Ishikawa (cell line): ENCODE measurements at regions not wholly inside any gene's neighbourhood (a gene's known extent, or its start where the extent isn't known, plus 50 kb on each side); places are given as distances from the start of the nearest gene placed in this dataset.
A peak's percentile ranks its signal among the peaks of the same experiment; 100 is the strongest.

ENCODE experiments used
- CEBPB ChIP-seq: IDR thresholded peaks from 2 replicates; pipeline ENCODE4 v1.6.1; 2012
- CREB1 ChIP-seq: IDR thresholded peaks from 2 replicates; pipeline ENCODE4 v1.6.1; 2012; ENCODE audit warnings: low read depth
- EGR1 ChIP-seq: IDR thresholded peaks from 2 replicates; pipeline ENCODE4 v1.6.1; 2012
- EP300 ChIP-seq: IDR thresholded peaks from 2 replicates; pipeline ENCODE4 v1.6.1; 2012; ENCODE audit warnings: borderline replicate concordance
- FOXM1 ChIP-seq: IDR thresholded peaks from 2 replicates; pipeline ENCODE4 v1.6.1; 2012; ENCODE audit warnings: low read depth, borderline replicate concordance
- NFIC ChIP-seq: IDR thresholded peaks from 2 replicates; pipeline ENCODE4 v1.6.1; 2012
- RAD21 ChIP-seq: IDR thresholded peaks from 2 replicates; pipeline ENCODE4 v1.6.1; 2012; ENCODE audit warnings: low read depth
- TAF1 ChIP-seq: IDR thresholded peaks from 2 replicates; pipeline ENCODE4 v1.6.1; 2012; ENCODE audit warnings: low read depth, mild to moderate bottlenecking
- TCF12 ChIP-seq: IDR thresholded peaks from 2 replicates; pipeline ENCODE4 v1.6.1; 2012; ENCODE audit warnings: low read depth
- YY1 ChIP-seq: IDR thresholded peaks from 2 replicates; pipeline ENCODE4 v1.6.1; 2012; ENCODE audit warnings: low read depth
- TF ChIP-seq, protein P1 (sequence below): IDR thresholded peaks from 2 replicates; pipeline ENCODE4 v1.6.1; 2012; ENCODE audit warnings: low read depth, mild to moderate bottlenecking
- TF ChIP-seq, protein P2 (sequence below): IDR thresholded peaks from 2 replicates; pipeline ENCODE4 v1.6.1; 2012
- TF ChIP-seq, protein P3 (sequence below): IDR thresholded peaks from 2 replicates; pipeline ENCODE4 v1.6.1; 2012

DNA sequence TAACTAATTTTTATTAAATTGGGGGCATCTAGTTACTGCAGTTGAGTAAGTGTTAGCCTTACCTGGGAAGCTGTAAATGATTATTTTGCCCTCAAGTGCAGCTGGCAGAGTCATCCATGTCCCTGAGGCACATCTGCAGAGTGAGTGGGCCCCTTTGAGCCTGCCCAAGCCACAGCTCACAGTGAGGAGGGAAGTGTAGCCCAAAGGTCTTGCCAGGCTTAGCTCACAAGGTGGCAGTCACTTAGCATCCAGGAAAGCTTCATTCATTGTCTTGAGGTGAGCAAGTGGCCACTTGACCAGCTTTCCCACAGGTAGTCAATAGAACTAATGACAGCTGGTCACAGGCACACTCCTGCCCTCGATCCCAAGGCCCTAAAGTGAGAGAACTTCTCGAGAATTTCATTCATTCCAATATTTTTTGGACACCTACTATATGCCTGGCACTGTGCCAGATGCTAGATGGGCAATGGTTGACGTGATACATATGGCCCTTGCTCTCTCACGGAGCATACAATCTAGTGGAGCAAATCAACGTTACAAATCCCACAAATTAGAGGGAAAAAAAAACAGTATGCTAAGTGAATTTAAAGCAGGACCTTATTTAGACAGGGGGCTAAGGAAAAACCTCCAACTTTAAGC lies 163.3 kb upstream of the IL12A start:
- TF ChIP-seq, protein P1, sequence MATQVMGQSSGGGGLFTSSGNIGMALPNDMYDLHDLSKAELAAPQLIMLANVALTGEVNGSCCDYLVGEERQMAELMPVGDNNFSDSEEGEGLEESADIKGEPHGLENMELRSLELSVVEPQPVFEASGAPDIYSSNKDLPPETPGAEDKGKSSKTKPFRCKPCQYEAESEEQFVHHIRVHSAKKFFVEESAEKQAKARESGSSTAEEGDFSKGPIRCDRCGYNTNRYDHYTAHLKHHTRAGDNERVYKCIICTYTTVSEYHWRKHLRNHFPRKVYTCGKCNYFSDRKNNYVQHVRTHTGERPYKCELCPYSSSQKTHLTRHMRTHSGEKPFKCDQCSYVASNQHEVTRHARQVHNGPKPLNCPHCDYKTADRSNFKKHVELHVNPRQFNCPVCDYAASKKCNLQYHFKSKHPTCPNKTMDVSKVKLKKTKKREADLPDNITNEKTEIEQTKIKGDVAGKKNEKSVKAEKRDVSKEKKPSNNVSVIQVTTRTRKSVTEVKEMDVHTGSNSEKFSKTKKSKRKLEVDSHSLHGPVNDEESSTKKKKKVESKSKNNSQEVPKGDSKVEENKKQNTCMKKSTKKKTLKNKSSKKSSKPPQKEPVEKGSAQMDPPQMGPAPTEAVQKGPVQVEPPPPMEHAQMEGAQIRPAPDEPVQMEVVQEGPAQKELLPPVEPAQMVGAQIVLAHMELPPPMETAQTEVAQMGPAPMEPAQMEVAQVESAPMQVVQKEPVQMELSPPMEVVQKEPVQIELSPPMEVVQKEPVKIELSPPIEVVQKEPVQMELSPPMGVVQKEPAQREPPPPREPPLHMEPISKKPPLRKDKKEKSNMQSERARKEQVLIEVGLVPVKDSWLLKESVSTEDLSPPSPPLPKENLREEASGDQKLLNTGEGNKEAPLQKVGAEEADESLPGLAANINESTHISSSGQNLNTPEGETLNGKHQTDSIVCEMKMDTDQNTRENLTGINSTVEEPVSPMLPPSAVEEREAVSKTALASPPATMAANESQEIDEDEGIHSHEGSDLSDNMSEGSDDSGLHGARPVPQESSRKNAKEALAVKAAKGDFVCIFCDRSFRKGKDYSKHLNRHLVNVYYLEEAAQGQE, result no peak
- TF ChIP-seq CEBPB (no peak), RAD21 (no peak), EGR1 (no peak), EP300 (no peak), FOXM1 (no peak), YY1 (no peak), CREB1 (no peak), NFIC (peak; percentile 84), TAF1 (no peak), TCF12 (no peak)
- TF ChIP-seq, protein P2, sequence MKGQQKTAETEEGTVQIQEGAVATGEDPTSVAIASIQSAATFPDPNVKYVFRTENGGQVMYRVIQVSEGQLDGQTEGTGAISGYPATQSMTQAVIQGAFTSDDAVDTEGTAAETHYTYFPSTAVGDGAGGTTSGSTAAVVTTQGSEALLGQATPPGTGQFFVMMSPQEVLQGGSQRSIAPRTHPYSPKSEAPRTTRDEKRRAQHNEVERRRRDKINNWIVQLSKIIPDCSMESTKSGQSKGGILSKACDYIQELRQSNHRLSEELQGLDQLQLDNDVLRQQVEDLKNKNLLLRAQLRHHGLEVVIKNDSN, result no peak
- TF ChIP-seq, protein P3, sequence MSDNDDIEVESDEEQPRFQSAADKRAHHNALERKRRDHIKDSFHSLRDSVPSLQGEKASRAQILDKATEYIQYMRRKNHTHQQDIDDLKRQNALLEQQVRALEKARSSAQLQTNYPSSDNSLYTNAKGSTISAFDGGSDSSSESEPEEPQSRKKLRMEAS, result no peak
